HG03095 (cell line): ENCODE measurements at regions not wholly inside any gene's neighbourhood (a gene's known extent, or its start where the extent isn't known, plus 50 kb on each side); places are given as distances from the start of the nearest gene placed in this dataset.
"Not testable (repeated sequence)": the region's sequence is repeated elsewhere in the genome, so short reads cannot be mapped to it uniquely, and the experiment has no call there.

ENCODE experiments used
- ATAC-seq: cut with Tn5 transposase; IDR thresholded peaks from one replicate; pipeline ENCODE4 v1.9.1; 2021; ENCODE audit warnings: moderate library complexity; ENCODE audit not compliant: unreplicated experiment

GRCh38 chr4:117135634-117136354 lies 50.4 kb upstream of the TRAM1L1 start:
- ATAC-seq: no peak

GRCh38 chr4:117137145-117137544 lies 51.8 kb upstream of the TRAM1L1 start:
- ATAC-seq: no peak

- not testable (repeated sequence) for ATAC-seq
Observed at GRCh38 chr4:117138732-117139131, 53.4 kb upstream of the TRAM1L1 start.

GRCh38 chr4:117154251-117154650 lies 68.9 kb upstream of the TRAM1L1 start:
- no peak for ATAC-seq

- ATAC-seq: no peak
Observed at GRCh38 chr4:117156806-117157205, 71.4 kb upstream of the TRAM1L1 start.

GRCh38 chr4:117157360-117157759 lies 72.0 kb upstream of the TRAM1L1 start:
- ATAC-seq: no peak

- no peak for ATAC-seq
Observed at GRCh38 chr4:117162976-117163375, 77.6 kb upstream of the TRAM1L1 start.

- no peak for ATAC-seq
Observed at GRCh38 chr4:117164338-117164737, 79.0 kb upstream of the TRAM1L1 start.

- ATAC-seq: not testable (repeated sequence)
Observed at GRCh38 chr4:117175369-117175768, 90.0 kb upstream of the TRAM1L1 start.

GRCh38 chr4:117203231-117203630 lies 117.9 kb upstream of the TRAM1L1 start:
- no peak for ATAC-seq

GRCh38 chr4:117210551-117210950 lies 125.2 kb upstream of the TRAM1L1 start:
- no peak for ATAC-seq

- no peak for ATAC-seq
Observed at GRCh38 chr4:117224256-117224655, 138.9 kb upstream of the TRAM1L1 start.

- ATAC-seq: no peak
Observed at GRCh38 chr4:117225471-117225870, 140.1 kb upstream of the TRAM1L1 start.

GRCh38 chr4:117227925-117228324 lies 142.5 kb upstream of the TRAM1L1 start:
- ATAC-seq: no peak

- ATAC-seq: no peak
Observed at GRCh38 chr4:117239434-117239833, 154.1 kb upstream of the TRAM1L1 start.

- ATAC-seq: peak; percentile 97
Observed at GRCh38 chr4:117249333-117249732, 164.0 kb upstream of the TRAM1L1 start.

- no peak for ATAC-seq
Observed at GRCh38 chr4:117264072-117264471, 178.7 kb upstream of the TRAM1L1 start.

- ATAC-seq: no peak
Observed at GRCh38 chr4:117267317-117267716, 181.9 kb upstream of the TRAM1L1 start.

- no peak for ATAC-seq
Observed at GRCh38 chr4:117284736-117285135, 199.4 kb upstream of the TRAM1L1 start.

- no peak for ATAC-seq
Observed at GRCh38 chr4:117293784-117294183, 208.4 kb upstream of the TRAM1L1 start.

- ATAC-seq: no peak
Observed at GRCh38 chr4:117302226-117302625, 216.8 kb upstream of the TRAM1L1 start.

- ATAC-seq: no peak
Observed at GRCh38 chr4:117311215-117311614, 225.8 kb upstream of the TRAM1L1 start.

GRCh38 chr4:117311989-117312388 lies 226.6 kb upstream of the TRAM1L1 start:
- no peak for ATAC-seq
